Ishikawa (cell line): ENCODE measurements at regions not wholly inside any gene's neighbourhood (a gene's known extent, or its start where the extent isn't known, plus 50 kb on each side); places are given as distances from the start of the nearest gene placed in this dataset.

ENCODE experiments used
- CEBPB ChIP-seq: IDR thresholded peaks from 2 replicates; pipeline ENCODE4 v1.6.1; 2012
- CREB1 ChIP-seq: IDR thresholded peaks from 2 replicates; pipeline ENCODE4 v1.6.1; 2012; ENCODE audit warnings: low read depth
- EGR1 ChIP-seq: IDR thresholded peaks from 2 replicates; pipeline ENCODE4 v1.6.1; 2012
- EP300 ChIP-seq: IDR thresholded peaks from 2 replicates; pipeline ENCODE4 v1.6.1; 2012; ENCODE audit warnings: borderline replicate concordance
- FOXM1 ChIP-seq: IDR thresholded peaks from 2 replicates; pipeline ENCODE4 v1.6.1; 2012; ENCODE audit warnings: low read depth, borderline replicate concordance
- MAX ChIP-seq: IDR thresholded peaks from 2 replicates; pipeline ENCODE4 v1.6.1; 2012
- NFIC ChIP-seq: IDR thresholded peaks from 2 replicates; pipeline ENCODE4 v1.6.1; 2012
- RAD21 ChIP-seq: IDR thresholded peaks from 2 replicates; pipeline ENCODE4 v1.6.1; 2012; ENCODE audit warnings: low read depth
- REST ChIP-seq: IDR thresholded peaks from 2 replicates; pipeline ENCODE4 v1.6.1; 2012; ENCODE audit warnings: low read depth, mild to moderate bottlenecking
- TAF1 ChIP-seq: IDR thresholded peaks from 2 replicates; pipeline ENCODE4 v1.6.1; 2012; ENCODE audit warnings: low read depth, mild to moderate bottlenecking
- TCF12 ChIP-seq: IDR thresholded peaks from 2 replicates; pipeline ENCODE4 v1.6.1; 2012; ENCODE audit warnings: low read depth
- TEAD4 ChIP-seq: IDR thresholded peaks from 2 replicates; pipeline ENCODE4 v1.6.1; 2012
- USF1 ChIP-seq: IDR thresholded peaks from 2 replicates; pipeline ENCODE4 v1.6.1; 2012
- YY1 ChIP-seq: IDR thresholded peaks from 2 replicates; pipeline ENCODE4 v1.6.1; 2012; ENCODE audit warnings: low read depth
- ZBTB7A ChIP-seq: IDR thresholded peaks from 2 replicates; pipeline ENCODE4 v1.6.1; 2012; ENCODE audit warnings: low read depth

GRCh38 chr7:389911-390601, 100.1 kb downstream of the FOXL3 start:
- TF ChIP-seq TCF12 (no peak), USF1 (no peak), TAF1 (no peak), EP300 (no peak), NFIC (no peak), CREB1 (no peak), ZBTB7A (no peak), TEAD4 (no peak), EGR1 (no peak), FOXM1 (no peak), MAX (no peak), RAD21 (no peak), CEBPB (no peak), YY1 (no peak)

GRCh38 chr7:390761-391410, 100.9 kb downstream of the FOXL3 start:
- TF ChIP-seq MAX: no peak
- TF ChIP-seq USF1: no peak
- TF ChIP-seq CREB1: no peak
- no peak for TF ChIP-seq TEAD4
- no peak for TF ChIP-seq ZBTB7A
- no peak for TF ChIP-seq TCF12
- no peak for TF ChIP-seq YY1

GRCh38 chr7:391411-391951, 101.5 kb downstream of the FOXL3 start:
- TF ChIP-seq CEBPB: no peak
- TF ChIP-seq ZBTB7A: no peak
- no peak for TF ChIP-seq TEAD4
- no peak for TF ChIP-seq FOXM1
- TF ChIP-seq CREB1: no peak
- TF ChIP-seq REST: no peak

- no peak for TF ChIP-seq YY1
- TF ChIP-seq TAF1: no peak
- TF ChIP-seq EGR1: no peak
Observed at GRCh38 chr7:391961-392524, 102.1 kb downstream of the FOXL3 start.

- TF ChIP-seq USF1: no peak
- no peak for TF ChIP-seq REST
Observed at GRCh38 chr7:392822-393221, 102.9 kb downstream of the FOXL3 start.

GRCh38 chr7:395643-396042, 105.7 kb downstream of the FOXL3 start:
- TF ChIP-seq MAX (no peak), NFIC (no peak), RAD21 (no peak), CREB1 (no peak), ZBTB7A (no peak), TCF12 (no peak), EGR1 (no peak), FOXM1 (no peak), EP300 (no peak), TEAD4 (no peak), YY1 (no peak), USF1 (no peak), CEBPB (no peak), TAF1 (no peak), REST (no peak)
